IPS-NIHi7 (cell line): ENCODE measurements at regions not wholly inside any gene's neighbourhood (a gene's known extent, or its start where the extent isn't known, plus 50 kb on each side); places are given as distances from the start of the nearest gene placed in this dataset.
"Not testable (repeated sequence)": the region's sequence is repeated elsewhere in the genome, so short reads cannot be mapped to it uniquely, and the experiment has no call there.

Experiments used
- DNase-seq: peaks from one replicate; pipeline ENCODE4 v3.0.0; 2012; ENCODE audit warnings: mixed read lengths; ENCODE audit errors: extremely low spot score

DNA sequence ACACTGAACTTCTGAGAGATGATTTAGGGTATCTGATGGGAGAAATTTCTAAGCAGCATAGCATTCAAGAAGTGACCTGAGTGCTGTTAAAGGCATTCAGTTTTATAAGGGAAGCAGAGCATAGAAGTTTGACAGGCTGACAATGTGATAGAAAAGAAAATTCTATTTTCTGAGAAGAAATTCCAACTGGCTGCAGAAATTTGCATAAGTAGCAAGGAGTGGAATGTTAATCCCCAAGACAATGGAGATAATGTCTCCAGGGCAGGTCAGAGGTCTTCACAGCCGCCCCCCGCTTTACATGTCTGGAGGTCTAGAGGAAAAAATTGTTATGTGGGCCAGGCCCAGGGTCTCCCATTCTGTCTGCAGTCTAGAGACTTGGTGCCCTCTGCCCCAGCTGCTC is 1361.8 kb upstream of the EYS start:
- no peak for DNase-seq

DNA sequence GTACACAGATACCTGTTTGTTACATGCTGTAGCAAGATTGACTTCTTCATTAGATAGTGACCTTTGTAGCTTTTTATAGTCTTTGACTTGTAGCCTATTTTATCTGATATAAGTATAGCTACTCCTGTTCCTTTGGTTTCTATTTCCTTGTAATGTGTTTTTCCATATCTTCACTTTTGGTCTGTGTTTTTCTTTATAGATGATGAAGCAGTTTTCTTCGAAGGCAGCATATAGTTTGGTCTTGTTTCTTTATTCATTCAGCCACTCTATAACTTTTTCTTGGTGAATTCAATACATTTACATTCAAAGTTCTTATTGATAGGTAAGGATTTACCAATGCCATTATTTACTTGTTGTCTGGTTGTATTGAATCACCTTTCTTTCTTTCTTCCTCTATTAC is 1357.3 kb upstream of the EYS start:
- no peak for DNase-seq

DNA sequence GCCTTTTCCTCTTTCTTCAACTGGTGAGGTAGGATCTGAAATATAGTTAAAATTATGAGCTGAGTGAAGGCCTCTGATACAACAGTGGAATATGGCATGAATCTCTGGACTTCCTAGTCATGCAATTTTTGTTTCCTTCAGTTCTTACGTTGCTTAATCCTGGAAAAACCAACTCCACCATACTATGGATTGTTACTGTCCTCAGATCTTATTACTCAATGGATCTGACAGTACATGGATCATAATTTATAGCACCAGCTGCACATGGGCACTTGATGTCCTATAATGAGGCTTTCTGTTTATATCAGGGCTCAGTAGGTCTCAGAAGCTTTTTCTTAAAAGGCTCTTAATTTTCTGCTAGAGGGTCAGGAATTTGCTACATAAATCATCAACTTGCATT is 1341.0 kb upstream of the EYS start:
- DNase-seq: no peak

DNA sequence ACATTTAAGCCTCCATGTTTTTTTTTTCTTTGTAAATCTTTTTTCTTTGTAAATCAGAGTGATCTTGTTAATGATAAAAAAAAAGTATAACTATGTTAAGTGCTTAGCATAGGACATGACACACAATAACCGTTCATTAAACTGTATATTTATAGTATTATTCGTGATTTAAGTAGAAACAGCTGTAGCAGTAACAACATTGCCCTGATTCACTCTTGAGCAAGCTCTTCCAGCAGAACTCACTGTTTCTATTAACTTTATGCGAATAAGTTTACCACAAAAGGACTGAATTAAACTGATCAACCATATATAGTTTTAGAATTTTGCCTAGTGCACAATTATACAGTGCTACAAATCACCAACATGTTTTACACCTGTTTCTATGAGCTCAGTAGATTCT is 1338.0 kb upstream of the EYS start:
- no peak for DNase-seq

DNA sequence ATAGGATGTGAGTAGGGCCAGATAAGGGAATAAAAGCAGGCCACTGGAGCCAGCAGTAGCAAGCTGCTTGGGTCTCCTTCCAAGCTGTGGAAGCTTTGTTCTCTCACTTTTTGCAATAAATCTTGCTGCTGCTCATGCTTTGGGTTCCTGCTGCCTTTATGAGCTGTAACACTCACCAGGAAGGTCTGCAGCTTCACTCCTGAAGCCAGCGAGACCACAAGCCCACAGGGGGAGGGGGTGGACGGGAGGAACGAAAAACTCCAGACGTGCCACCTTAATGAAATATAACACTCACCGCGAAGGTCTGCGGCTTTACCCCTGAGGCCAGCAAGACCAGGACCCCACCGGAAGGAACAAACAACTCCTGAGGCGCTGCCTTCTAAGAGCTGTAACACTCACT is 1324.4 kb upstream of the EYS start:
- DNase-seq: no peak

DNA sequence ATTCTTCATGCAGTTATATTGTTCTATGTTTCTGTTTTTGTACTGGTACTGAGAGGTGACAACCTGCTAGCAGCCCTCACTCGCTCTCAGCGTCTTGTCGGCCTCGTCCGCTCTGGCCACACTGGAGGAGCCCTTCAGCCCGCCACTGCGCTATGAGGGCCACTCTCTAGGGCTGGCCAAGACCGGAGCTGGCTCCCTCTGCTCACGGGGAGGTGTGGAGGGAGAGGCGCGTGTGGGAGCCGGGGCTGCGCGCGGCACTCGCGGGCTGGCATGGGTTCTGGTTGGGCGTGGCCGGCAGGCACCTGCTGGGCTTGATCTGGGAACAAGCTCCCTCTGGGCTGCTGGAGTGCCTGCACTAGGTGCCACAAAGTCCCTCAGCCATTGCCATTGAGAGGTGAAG is 1323.8 kb upstream of the EYS start:
- DNase-seq: no peak

DNA sequence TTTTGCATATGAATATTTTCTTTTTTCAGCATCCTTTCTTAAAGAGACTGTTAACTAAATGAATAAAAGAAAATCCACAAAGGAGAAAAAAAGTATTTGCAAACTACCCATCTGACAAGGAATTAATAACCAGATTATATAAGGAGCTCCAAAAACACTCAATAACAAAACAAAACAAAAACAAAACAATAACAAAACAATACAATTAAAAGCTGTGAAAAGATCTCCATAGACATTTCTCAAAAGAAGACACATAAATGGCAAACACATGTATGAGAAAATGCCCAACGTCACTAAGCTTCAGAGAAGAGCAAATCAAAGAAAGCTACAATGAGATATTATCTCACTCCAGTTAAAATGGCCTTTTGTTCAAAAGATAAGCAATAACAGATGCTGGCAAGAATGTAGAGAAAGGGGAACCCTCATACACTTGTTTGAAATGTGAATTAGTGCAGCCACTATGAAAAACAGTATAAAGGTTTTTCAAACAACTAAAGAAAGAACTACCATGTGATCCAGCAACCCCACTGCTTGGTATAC is 1310.0 kb upstream of the EYS start:
- no peak for DNase-seq

DNA sequence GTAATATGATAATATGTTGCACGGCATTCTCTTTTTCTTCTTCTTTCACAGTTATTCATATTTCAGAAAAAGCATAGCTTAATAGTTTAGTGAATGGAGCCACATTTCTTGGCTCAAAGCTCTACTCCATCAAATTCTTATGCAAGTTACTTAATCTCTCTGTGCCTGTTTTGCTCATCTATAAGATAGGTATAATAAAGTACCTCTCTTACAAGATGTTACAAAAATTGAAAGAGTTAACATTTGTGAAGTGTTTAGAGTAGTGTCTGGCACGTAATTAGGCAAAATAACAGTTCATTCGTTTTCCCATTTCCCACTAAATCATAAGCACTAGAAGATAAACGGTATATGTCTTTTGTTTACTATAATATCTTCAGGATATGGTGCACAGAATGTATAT is 1304.4 kb upstream of the EYS start:
- DNase-seq: no peak

DNA sequence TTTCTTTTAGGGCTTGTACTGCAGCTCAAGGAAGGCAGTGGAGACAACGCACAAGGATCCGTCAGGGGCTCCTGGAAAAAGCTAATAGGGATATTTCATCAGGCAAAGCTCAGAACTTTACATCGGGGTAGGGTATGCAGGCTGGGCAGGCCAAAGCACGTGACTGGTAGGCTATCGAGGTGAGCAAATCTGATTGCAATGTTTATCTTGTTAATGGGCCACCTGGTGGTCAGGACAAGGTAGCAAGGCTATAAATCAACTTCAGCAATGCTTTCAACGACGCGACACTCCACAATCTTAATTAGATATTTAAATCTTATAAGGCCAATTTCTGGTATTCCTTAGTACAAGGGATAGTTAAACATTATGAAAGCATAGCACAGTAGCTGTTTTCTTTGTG is 1302.8 kb upstream of the EYS start:
- peak; percentile 15 for DNase-seq

DNA sequence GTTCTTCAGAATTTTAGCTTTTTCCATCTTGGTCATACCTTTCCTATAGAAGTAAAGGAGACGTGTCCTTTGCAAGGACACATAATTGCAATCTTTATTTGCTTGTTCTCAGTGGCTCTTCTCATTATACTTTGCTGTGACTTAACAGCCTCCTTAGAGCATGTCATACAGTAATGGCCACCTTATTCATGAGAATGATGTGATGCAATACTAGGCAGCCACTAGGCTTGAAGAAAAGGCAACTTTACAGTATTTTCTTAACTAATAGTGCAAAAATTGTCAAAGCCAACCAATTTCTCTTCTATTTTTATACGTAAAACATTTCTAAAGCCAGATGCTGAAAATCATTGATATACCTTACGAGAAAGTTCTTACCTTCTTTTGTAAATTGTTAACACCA is 1296.8 kb upstream of the EYS start:
- DNase-seq: no peak

DNA sequence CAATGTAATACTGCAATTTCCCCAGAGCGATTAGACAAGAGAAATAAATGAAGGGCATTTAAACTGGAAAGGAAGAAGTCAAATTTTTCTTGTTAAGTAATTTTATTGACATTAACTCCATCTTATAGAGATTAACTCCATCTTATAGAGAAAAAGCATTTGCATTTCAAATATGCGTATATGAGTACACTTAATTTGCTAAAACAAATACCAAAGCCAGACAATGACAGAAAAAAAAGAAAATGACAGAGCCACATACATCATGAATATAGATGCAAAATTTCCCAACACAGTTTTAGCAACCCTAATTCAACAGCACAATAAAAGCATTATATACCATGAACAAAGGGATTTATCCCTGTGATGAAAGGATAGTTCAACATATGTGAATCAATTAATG is 1293.1 kb upstream of the EYS start:
- no peak for DNase-seq

DNA sequence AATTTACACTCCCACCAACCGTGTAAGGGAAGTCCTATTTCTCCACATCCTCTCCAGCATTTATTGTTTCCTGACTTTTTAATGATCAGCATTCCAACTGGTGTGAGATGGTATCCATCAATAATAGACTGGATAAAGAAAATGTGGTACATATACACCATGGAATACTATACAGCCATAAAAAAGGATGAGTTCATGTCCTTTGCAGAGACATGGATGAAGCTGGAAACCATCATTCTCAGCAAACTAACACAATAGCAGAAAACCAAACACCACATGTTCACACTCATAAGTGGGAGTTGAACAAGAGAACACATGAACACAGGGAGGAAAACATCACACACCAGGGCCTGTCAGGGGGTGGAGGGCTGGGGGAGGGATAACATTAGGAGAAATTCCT is 1290.6 kb upstream of the EYS start:
- DNase-seq: not testable (repeated sequence)

DNA sequence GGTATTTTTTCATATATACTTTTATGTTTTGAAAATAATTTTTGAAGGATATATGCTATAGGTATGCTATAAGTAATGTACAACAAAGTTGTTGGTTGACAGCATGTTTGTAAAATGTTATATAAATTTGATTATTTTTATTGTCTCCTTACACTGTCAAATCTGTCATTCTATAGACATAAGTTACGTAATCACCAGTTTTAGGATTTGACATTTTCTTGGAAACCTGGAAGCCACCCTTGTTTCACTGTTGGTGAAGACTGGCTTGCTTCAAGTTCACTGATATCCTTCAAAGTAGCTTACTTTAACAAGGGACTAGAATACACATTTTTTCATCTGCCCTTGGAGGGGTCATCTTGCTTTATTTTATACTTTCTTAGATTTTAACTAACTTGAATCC is 1288.6 kb upstream of the EYS start:
- DNase-seq: no peak

DNA sequence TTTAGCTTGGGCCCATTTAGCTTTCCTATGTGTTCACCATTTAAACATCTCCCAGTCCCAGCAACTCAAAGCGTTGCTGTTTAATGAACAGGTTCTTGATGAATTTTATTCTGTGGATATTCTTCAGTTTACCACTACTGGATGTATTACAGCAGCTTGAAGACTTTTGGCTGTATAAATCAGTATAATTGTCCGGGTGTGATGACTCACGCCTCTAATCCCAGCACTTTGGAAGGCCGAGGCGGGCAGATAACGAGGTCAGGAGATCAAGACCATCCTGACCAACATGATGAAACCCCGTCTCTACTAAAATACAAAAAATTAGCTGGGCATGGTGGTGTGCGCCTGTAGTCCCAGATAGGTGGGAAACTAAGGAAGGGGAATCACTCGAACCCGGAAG is 1286.7 kb upstream of the EYS start:
- DNase-seq: not testable (repeated sequence)

DNA sequence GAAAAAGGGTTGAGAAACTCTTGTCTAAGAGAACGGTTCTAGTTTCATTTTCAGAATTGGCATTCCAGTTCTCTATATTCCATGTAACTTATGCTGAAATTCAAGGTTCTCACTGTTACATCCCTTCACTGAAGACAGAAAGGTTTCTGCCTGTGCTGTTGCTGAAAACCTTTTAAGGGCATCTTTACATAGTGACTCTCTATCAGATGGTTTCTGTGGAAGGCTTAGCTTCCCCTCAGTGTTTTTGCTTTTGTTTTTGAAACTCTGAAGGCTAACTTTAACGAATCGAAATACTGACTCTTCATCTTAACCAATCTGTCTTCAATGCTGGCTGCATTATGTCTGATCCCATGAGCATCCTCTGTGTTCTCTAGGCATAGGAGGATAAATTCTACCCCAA is 1286.2 kb upstream of the EYS start:
- no peak for DNase-seq

DNA sequence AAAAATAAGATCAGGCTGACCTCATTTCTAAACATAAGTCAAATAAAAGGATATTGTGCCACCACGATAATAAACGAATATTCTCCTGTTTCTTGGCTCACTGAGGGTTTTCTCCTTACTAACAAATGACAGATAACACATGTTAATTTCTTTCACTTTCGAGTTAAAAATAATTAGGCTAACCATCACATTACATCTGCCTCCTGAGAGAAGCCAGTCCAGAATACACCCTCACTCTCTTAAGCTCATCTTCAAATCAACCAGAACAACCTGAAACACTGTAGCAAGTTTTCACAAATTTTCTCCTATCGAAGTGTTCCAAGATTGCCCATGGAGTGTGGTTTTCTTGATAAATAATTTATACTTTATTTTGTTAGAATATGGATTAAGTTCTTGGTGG is 1285.6 kb upstream of the EYS start:
- no peak for DNase-seq

DNA sequence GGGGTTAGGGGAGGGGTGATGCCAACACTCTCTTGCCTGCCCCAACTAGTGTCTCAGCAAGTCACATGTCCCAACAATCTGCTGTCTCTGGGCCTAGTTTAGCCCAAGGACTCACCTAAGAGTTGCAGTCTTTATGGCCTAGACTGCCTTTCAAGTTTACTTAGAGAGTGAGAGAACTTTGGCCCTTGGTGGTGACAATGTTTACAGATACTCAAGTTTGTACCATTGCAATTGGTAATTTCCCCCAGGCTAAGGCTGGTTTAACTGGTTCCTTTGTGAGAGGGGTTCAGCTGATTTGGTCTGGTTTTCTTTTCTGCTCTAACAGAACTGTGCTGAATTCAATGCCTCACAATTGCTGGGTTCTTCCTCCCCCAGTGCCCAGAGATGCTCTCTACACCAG is 1279.9 kb upstream of the EYS start:
- DNase-seq: no peak

DNA sequence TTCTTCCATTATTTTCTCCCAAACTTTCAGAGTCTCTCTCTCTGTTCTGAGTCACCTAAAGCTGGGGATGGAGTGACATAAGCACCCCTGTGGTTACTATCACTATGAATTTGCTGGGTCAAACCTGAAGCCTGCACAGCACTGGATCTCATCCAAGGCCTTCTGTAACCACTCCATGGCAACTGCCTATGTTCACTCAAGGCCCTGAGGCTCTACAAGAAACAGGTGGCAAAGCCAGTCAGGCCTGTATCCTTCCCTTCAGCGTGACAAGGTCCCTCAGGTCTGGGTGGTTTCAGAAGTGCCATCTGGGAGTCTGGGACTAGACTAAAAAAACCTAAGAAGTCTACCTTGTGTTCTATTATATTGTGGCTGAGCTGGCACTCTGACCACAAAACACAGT is 1278.8 kb upstream of the EYS start:
- no peak for DNase-seq

DNA sequence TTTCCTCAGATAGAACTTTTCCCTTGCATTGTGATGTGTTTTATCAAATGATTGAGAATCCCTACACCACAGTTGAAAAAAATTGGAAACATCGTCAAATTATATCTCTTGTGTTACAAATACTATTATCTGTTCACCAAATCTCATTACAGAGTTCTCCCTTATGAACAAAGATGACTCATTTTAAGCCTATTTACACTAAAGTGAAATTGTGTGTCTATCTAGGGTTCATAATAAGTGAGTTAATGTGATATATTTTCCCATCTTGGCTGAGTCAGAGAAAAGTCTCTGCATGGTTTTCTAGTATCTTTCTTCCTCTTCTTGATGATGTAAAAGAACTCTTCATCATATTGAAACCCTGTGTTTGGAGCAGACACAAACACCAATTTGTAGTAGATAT is 1263.3 kb upstream of the EYS start:
- DNase-seq: no peak

DNA sequence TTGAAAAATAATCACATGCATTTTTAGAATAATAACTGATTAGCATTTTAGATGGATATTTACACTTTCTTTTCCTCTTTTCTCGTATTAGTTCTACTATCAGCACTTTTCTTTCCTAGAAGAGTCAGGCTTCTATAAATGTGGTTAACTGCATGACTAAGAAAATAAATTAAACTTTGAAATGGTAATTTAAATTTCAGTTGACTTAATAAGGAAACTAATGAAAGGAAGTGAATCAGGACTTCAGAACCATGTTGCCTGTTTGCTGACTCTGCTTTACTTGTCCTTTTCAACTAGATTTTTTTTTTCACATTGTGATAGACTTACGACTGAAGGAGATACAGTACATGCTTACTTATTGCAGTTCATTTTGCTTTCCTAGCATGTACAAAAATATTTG is 1258.2 kb upstream of the EYS start:
- no peak for DNase-seq

DNA sequence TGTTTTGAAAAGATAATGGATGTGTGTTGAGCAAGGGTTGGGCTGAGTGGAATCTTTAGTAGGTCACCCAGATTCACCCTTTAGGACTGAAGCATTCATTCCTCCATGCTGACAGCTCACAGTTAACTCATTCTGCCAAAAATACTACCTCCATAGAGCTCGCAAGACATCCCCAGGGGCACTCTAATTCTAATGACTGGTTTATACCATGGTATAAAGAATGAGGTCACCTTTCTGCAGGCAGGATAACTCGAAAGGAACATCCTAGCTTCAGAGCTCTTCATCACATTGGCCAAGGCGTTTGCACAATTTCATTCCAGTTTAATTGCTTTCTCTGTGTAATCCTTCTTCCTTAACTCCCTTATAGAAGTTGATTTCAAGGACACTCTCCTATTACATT is 1257.2 kb upstream of the EYS start:
- no peak for DNase-seq

DNA sequence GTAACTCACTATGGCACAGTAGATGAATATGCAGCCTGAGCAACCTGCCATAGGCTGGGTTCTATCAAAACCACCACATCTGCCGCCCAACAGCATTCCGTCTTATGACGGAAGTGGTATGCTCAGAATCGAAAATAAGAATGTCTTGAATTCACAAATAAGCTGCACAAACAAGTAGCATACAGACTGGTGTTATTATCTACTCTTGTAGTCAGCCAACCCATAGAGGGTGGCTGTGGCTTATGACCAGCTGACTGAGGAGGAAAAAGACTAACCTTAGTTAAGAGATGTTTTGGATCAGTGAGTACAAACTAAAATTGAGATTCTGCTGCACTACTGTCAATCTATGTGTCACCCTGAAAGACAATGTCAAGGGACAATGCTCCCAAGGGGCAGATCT is 1255.1 kb upstream of the EYS start:
- no peak for DNase-seq

DNA sequence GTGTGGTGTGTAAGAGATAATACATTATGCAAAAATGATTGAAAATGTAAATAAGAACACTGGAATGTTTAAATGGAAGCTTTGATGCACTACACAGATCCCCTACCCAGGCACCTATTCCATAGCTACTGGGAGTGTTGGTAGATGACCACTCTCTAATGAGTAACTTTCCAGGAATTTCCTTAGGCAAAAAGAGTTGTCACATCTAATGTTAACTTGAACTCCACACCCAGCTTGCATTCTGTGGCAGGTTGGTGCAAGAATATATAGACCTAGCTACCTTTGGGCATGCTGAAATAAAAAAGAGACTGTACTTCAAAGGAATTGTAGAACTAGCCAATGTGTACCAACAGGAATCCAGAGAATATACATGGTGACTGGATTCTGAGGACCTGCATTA is 1254.2 kb upstream of the EYS start:
- DNase-seq: no peak

DNA sequence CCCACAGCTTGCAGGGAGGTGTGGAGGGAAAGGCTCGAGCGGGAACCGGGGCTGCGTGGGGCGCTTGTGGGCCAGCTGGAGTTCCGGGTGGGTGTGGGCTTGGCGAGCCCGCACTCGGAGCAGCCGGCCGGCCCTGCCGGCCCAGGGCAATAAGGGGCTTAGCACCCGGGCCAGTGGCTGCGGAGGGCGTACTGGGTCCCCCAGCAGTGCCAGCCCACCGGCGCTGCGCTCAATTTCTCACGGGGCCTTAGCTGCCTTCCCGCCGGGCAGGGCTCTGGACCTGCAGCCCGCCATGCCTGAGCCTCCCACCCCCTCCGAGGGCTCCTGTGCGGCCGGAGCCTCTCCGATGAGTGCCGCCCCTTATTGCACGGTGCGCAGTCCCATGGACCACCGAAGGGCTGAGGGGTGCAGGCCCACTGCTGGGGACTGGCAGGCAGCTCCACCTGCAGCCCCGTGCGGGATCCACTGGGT is 1242.2 kb upstream of the EYS start:
- DNase-seq: no peak

DNA sequence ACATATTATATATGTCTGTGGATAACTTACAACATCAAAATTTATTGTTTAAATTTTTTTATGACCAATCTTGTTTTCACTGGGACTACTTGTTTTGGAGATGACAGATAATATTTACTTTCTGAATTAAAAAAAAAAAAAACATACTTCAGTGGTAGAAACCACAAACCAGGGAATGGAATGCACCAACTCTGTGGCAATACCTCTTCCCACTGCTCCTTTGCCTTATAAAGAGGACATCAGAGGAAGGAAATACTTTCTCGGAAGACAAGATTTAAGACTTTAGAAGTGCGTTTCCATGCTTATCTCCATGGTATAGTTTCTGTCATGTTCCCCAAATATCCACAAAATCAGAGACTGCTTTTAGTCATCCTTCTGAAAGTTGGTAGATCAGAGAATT is 1241.1 kb upstream of the EYS start:
- DNase-seq: no peak
